NCI-H2227 (cell line): ENCODE measurements at regions not wholly inside any gene's neighbourhood (a gene's known extent, or its start where the extent isn't known, plus 50 kb on each side); places are given as distances from the start of the nearest gene placed in this dataset.
"Not testable (repeated sequence)": the region's sequence is repeated elsewhere in the genome, so short reads cannot be mapped to it uniquely, and the experiment has no call there.

ENCODE experiments used
- DNase-seq: peaks from one replicate; lab custom pipeline; 2025; ENCODE audit not compliant: unreplicated experiment; lab: John Stamatoyannopoulos, UW

DNA sequence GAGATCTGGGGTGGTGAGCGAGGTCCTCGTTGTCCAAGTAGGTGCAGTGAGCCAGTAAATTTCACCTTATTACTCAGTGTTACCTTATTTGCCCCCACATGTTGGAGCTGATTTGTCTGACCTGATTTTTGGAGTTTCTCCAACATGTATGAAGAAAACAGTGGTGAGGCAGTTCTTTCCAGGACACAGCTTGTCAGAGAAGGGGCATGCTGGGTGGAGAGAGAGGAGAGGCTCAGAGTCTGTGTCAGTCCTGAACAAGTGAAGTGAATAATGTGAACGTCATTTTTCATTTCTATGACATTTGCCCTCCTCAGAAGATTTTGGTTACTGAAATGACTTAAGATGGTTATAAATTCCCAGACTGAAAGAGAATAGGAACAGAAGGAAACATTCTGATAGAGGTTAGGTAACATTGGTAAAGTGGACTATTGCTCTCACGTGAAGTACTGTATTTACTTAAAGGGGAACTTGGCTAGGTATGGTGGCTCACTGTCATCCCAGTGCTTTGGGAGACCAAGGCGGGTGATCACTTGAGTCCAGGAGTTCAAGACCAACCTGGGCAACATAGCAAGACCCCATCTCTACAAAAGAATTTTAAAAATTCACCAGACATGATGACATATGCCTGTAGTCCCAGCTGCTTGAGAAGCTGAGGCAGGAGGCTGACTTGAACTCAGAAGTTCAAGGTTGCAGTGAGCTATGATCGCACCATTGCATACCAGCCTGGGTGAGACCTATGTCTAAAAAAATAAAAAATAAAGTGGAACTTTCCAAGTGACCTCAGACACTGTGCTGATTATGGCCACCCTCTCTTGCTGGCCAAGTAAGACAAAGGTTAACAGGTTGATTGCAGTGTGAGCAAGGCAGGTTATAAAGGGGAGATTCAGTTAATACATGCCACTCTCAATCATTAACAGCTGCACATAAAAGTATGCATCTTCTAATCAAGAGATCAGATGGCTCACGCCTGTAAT, 184.3 kb downstream of the EDN1 start:
- no peak for DNase-seq

DNA sequence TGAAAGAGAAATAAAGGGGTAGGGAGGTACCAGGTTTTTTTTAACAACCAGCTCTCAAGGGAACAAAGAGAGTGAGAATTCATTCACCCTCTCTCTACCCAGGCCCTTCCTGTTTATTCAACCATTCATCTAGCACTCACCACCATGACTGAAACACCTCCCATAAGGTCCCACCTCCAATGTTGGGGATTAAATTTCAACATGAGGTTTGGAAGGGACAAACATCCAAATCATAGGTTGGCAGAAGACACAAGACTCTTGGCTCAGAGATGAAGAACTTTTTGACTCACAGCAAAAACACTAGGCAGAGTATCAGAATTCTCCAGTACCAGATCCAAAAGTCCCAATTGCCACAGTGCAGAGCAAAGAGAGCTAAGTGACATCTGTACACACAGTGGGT, 186.3 kb downstream of the EDN1 start:
- DNase-seq = no peak

DNA sequence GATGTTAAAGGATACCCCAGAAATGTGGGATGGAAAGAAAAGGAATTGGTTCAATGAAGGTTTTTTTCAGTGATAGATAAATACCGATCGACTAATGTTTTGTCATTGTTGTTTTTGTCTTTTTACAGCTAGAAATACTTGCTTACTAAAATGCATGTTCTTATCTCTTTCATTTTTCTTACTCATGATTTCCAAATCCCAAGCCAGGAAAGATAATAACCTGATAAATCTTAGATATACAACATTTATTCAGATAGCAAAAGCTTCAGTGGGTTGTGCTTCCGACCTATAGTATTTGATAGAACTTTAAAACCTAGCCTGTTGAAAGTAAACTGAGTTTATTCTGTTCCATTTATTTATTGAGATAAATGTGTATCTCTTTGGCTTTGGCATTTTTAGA, 187.5 kb downstream of the EDN1 start:
- no peak for DNase-seq

DNA sequence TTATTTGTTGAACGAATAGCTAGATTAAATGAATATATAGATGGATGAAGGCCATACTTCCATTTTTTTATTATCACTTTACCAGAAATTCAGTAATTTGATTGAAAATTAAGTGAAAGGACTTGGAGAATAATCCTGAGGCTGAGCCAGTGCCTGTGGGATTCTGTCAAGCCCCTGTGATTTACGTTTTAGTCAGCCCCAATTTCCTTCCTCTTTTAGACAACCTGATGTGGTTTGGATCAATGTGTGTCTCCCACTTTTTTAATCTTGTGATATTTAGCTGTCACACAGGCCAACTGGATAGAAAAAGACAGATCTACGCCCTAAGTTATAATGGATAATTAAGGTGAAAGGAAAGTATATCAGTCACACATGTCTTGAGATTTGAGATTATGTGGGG, 188.8 kb downstream of the EDN1 start:
- DNase-seq = no peak

- DNase-seq = no peak
Measured at GRCh38 chr6:12479451-12479850, 189.3 kb downstream of the EDN1 start.

DNA sequence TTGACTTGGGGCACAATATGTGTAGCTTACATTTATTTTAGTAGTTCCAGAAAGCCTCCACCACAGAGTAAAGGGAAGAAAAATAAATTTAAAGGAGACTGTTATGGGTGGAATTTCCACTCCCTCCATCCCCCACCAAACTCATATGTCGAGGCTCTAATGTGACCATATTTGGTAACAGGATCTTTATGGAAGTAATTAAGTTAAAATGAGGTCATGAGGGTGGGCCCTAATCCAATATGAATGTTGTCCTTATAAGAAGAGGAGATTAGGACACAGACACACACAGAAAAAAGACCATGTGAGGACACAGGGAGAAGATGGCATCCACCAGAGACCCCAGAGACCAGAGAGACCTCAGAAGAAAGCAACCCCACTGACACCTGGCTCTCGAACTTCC, 189.7 kb downstream of the EDN1 start:
- no peak for DNase-seq

- no peak for DNase-seq
Measured at GRCh38 chr6:12480379-12480778, 190.2 kb downstream of the EDN1 start.

DNA sequence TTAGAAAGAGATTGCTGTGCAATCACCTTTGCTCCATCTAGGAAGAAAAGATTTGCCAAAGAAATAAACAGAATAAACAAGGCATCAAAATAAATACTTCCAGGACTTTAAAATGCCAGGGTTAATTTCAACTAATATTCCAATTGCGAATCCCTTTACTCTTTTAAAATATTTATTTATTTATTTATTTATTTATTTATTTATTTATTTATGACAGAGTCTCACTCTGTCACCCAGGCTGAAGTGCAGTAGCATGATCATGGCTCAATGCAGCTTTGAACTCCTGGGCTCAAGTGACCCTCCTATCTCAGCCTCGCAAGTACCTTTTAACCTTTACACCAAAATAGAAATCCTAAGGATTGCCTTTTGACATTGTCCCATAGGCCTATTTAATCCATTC, 191.1 kb downstream of the EDN1 start:
- DNase-seq = no peak

DNA sequence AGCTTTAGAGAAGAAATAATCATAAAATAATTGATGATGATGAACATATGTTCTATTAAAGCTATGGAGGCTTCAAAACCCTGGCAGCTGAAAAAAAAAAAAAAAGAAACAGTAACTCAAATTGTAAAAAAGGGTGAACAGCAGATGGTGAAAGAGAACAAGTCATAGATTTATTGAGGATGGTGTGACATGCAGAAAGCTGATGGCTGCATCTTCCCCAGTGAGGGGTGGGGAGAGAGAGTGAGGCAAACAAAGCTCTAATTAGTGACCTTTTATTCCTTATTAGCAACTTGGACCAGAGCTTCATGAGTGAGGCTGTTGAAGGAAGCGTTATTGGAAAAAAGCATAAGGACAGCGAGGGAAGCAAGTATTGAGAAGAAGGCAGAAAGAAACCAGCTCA, 191.7 kb downstream of the EDN1 start:
- DNase-seq = no peak

GRCh38 chr6:12482386-12483375, 192.5 kb downstream of the EDN1 start:
- no peak for DNase-seq

- DNase-seq = no peak
Measured at GRCh38 chr6:12483712-12484111, 193.6 kb downstream of the EDN1 start.

GRCh38 chr6:12484519-12484918, 194.4 kb downstream of the EDN1 start:
- DNase-seq = no peak

DNA sequence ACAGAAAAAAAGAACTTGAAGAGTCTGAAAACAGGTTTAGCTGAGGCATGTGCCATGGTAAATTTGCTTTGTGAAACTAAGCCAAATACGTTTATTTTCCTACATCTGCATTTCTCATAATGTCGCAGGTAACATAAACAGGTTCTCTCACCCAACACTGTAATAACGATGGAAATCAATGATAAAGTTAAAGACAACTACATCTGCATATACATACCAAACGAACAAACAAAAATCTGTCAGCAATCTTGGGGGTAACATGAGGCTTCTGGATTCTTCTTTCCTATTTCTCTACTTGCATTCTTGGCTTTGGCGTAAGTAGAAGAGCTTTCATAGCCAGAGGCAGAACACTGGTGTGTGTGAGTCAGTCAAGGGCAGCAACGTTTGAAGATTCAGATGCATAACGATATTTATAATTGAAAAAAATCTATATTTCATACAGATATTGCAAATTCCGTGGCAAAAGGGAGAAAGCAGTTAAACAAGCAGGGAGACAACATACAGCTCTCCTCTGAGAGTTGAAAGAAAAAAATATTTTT, 195.1 kb downstream of the EDN1 start:
- no peak for DNase-seq

- no peak for DNase-seq
Measured at GRCh38 chr6:12485837-12486236, 195.7 kb downstream of the EDN1 start.

DNA sequence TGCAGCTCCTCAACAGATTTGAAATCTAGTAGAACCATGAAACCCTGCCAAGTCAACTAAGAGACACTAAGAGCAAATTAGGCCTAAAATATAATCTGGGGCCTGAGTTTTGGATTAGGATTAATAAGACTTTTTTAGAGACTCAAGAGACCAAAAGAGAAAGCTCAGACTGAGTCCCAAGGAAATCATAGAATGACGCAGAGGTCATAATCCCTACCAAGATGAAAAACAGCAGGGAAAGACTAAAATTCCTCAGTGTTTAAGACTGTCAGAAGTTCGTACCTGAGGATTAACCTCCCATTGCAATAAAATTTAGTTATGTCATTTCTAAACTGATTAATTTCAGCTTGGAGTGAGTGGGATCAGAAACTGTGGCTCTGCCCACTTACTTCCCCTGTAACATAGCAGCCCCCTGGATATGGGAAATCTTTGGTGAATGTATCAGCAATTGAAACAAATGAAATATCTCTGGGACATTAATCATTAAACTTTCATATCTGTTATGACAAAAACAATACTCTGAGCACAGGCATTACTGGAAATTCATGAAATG, 200.3 kb downstream of the EDN1 start:
- no peak for DNase-seq

DNA sequence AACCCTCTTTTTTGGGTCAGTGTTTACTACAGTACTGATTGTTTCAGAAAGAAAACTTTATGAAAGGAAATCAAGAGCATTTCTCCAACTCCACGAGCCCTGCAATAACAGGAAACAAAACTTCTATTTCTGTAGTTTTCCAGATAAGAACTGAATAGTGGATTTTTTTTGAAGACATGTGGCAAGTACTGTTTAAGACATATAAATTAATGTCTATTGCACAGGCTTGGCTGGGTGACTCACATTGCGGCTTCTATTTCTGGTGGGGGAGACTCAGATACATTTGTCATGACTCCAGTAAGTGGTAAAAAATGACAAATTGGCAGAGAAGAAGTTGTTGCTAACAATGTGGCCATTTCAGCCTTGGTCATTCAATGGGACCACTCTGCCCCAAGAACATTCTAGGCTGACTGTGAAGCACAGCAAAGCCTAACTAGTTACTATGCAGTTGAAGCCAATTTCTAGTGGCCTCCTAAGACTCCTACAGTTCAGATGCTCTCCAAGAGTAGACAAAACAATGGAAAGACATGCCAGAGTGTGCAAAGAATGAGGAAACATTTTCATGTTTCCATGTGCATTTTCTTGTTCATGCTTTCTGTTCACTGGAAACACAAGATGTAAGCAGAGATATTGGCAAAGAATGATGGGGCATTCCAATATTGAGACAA, 200.9 kb downstream of the EDN1 start:
- no peak for DNase-seq

- not testable (repeated sequence) for DNase-seq
Measured at GRCh38 chr6:12492929-12493328, 202.8 kb downstream of the EDN1 start.

- no peak for DNase-seq
Measured at GRCh38 chr6:12493446-12493845, 203.3 kb downstream of the EDN1 start.

GRCh38 chr6:12494161-12494560, 204.0 kb downstream of the EDN1 start:
- DNase-seq = no peak

- DNase-seq = no peak
Measured at GRCh38 chr6:12501990-12502389, 211.8 kb downstream of the EDN1 start.
